ENCODE measurements at regions not wholly inside any gene's neighbourhood (a gene's known extent, or its start where the extent isn't known, plus 50 kb on each side); places are given as distances from the start of the nearest gene placed in this dataset.

DNA sequence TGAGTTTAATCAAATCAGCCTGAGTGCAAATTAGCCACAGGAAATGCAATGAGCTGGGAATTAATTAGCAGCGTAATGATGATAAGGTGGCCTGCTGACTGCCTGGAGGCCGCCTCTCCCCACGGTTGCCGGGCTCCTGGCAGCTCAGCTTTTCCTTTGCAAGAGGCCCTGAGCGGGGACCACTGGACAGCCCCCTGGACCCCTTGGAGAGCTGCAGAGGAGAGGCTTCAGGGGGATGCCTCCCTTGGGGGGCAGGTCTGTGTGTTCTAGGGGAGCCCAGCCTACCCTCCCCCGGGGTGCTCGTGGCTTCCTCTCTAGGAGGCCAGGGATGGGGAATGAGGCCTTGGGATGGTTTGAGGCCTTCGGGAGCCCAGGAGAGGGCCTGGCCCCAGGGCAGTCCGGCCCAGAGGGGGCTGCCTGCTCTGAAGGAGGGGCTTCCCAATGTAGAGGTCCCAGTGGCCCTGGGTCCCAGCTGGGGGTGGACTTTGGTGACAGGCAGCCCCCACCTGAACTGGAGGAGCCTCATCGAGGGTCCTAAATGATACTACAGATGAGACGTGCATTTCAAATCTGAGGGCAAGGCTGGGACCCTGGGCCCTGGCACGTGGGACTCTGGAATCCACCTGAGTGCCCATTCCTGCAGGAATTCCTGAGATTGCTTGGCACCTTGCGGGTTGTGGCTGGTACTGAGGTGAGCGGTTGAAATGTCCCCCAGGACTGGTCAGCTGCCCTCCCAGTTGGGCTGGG lies 66.4 kb upstream of the BHLHE23 start:
- FAIRE-seq (no peak), ATAC-seq (no peak), DNase-seq (peak in 3 of 6 donors; percentile 12 to 42 (median 33))
- intact Hi-C loops (cut with DNase I) = no loop called here
- TF ChIP-seq, protein P1, sequence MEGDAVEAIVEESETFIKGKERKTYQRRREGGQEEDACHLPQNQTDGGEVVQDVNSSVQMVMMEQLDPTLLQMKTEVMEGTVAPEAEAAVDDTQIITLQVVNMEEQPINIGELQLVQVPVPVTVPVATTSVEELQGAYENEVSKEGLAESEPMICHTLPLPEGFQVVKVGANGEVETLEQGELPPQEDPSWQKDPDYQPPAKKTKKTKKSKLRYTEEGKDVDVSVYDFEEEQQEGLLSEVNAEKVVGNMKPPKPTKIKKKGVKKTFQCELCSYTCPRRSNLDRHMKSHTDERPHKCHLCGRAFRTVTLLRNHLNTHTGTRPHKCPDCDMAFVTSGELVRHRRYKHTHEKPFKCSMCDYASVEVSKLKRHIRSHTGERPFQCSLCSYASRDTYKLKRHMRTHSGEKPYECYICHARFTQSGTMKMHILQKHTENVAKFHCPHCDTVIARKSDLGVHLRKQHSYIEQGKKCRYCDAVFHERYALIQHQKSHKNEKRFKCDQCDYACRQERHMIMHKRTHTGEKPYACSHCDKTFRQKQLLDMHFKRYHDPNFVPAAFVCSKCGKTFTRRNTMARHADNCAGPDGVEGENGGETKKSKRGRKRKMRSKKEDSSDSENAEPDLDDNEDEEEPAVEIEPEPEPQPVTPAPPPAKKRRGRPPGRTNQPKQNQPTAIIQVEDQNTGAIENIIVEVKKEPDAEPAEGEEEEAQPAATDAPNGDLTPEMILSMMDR (IDR thresholded peaks at IDR 0.05) = no peak
- H3K27ac ChIP-seq = no peak overlapping the region
- H3K36me3 ChIP-seq = no peaks in the 10 kb centered on the region
- H3K4me1 ChIP-seq = no peaks in the 10 kb centered on the region
- H3K9me3 ChIP-seq = peaks cover 0 to 3% (median 0%) of the 10 kb centered on the region in 4 donors
- 38 to 49% methylated on average over 14 of the region's 14 CpGs for WGBS, 2 donors
- H3K4me3 ChIP-seq = no peak overlapping the region
- H3K27me3 ChIP-seq = peaks cover 0 to 23% (median 5%) of the 10 kb centered on the region in 4 donors

- FAIRE-seq (no peak), DNase-seq (peak in 3 of 6 donors; percentile 12 to 52 (median 48)), ATAC-seq (no peak)
- intact Hi-C loops (cut with DNase I) = no loop called here
- Histone ChIP-seq H3K4me3 (no peak overlapping the region), H3K4me1 (no peaks in the 10 kb centered on the region), H3K27ac (no peak overlapping the region), H3K9me3 (no peaks in the 10 kb centered on the region), H3K27me3 (peaks cover 0 to 23% (median 5%) of the 10 kb centered on the region in 4 donors), H3K36me3 (no peaks in the 10 kb centered on the region)
- TF ChIP-seq, protein P1 (IDR thresholded peaks at IDR 0.05) = no peak
- 3 to 4% methylated on average over 24 to 52 of the region's 52 CpGs for WGBS, 2 donors
These were observed 65.5 kb upstream of the BHLHE23 start for GRCh38 chr20:63072231-63072791.

DNA sequence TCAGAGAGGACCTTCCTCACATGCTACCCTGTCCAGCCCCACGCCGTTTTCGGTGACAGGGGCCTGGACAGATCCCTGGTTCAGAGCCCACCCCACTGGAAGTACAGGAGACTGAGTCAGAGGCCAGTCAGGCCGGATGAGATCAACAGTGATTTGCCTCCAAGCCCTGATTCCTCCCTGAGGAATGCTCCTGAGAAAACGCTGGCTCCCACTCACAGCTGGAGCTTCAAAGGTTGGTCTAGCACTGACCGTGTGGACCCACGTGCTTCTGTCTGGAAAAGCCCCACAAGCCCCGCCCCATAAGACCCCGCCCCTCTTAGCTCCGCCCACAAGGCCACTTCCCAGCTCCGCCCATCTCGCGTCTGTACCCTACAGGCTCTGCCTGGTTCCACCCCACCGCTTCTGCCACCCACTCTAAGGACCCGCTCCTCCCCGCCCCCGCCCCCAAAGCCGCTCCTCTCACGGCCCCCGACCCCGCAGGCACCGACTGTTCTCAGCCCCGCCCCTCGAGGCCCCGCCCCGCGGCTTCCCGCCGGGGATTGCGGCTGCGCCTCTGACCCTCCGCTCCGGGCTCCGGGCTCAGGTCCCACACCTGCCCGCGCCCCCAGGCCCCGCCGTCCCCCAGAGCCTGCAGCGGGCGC lies 64.9 kb upstream of the BHLHE23 start:
- Histone ChIP-seq H3K27ac (no peak overlapping the region), H3K27me3 (peaks cover 0 to 23% (median 5%) of the 10 kb centered on the region in 4 donors), H3K4me3 (no peak overlapping the region), H3K9me3 (no peaks in the 10 kb centered on the region), H3K36me3 (no peaks in the 10 kb centered on the region), H3K4me1 (no peaks in the 10 kb centered on the region)
- FAIRE-seq (no peak), ATAC-seq (no peak), DNase-seq (peak in 3 of 6 donors; percentile 18 to 45 (median 39))
- 10 to 12% methylated on average over 30 to 40 of the region's 40 CpGs for WGBS, 2 donors
- intact Hi-C loops (cut with DNase I) = no loop called here
- TF ChIP-seq, protein P1 (IDR thresholded peaks at IDR 0.05) = no peak

GRCh38 chr20:63070771-63071540 lies 64.2 kb upstream of the BHLHE23 start:
- Histone ChIP-seq H3K27me3 (peaks cover 0 to 23% (median 5%) of the 10 kb centered on the region in 4 donors), H3K4me1 (no peaks in the 10 kb centered on the region), H3K36me3 (no peaks in the 10 kb centered on the region), H3K4me3 (no peak overlapping the region), H3K9me3 (no peaks in the 10 kb centered on the region), H3K27ac (no peak overlapping the region)
- intact Hi-C loops (cut with DNase I) = no loop called here
- ATAC-seq (no peak), FAIRE-seq (no peak), DNase-seq (peak in 3 of 6 donors; percentile 7 to 48 (median 13))
- 68 to 75% methylated on average over 11 of the region's 11 CpGs for WGBS, 2 donors
- TF ChIP-seq, protein P1 (IDR thresholded peaks at IDR 0.05) = no peak

All from pancreas (tissue), 10 donors.